Activated T-cell treated with anti-CD3 and anti-CD28 coated beads, Interleukin-2, amount 50 U/mL, for 24 hours (primary cell): ENCODE measurements at regions not wholly inside any gene's neighbourhood (a gene's known extent, or its start where the extent isn't known, plus 50 kb on each side); places are given as distances from the start of the nearest gene placed in this dataset.

Experiments
- DNase-seq: peaks from one replicate; pipeline ENCODE4 v3.0.0-alpha.2; 2020
- H3K27ac Mint-ChIP-seq: 2 replicates; pipeline ENCODE4 v1.8.0; 2020; ENCODE audit warnings: mild to moderate bottlenecking, mixed read lengths
- H3K27me3 Mint-ChIP-seq: 2 replicates; pipeline ENCODE4 v1.8.0; 2020; ENCODE audit warnings: mixed read lengths
- H3K36me3 Mint-ChIP-seq: 2 replicates; pipeline ENCODE4 v1.8.0; 2020; ENCODE audit warnings: low read depth, mixed read lengths
- H3K4me1 Mint-ChIP-seq: 2 replicates; pipeline ENCODE4 v1.8.0; 2020; ENCODE audit warnings: low read depth, mixed read lengths
- H3K4me3 Mint-ChIP-seq: 2 replicates; pipeline ENCODE4 v1.8.0; 2020; ENCODE audit warnings: mild to moderate bottlenecking, moderate library complexity, mixed read lengths
- H3K9me3 Mint-ChIP-seq: 2 replicates; pipeline ENCODE4 v1.8.0; 2020; ENCODE audit warnings: mixed read lengths

- Mint-ChIP-seq H3K9me3 (peaks cover 3% of the 10 kb centered on the region), H3K36me3 (no peaks in the 10 kb centered on the region), H3K4me1 (no peaks in the 10 kb centered on the region), H3K27me3 (no peaks in the 10 kb centered on the region), H3K27ac (no peak overlapping the region), H3K4me3 (no peak overlapping the region)
- DNase-seq = no peak
Observed at GRCh38 chr10:56599201-56599600, 238.1 kb upstream of the ZWINT start.

DNA sequence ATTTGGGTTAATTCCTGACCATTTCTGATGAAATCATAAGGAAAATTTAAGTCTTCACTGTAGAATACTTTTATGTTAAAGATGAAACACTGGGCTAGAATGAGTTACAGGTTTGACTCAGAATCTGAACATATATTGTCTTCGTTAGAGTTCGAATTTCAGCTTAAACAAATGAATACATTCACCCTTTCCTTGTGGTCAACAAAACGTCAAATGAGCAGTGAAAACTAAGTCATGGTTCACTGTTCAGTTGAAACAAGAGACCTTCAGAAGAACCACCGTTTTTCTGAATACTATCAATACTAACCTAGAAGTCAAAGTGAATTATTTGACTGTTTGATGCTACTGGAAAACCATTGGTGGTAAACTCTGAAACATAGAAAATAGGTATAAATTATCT is 235.2 kb upstream of the ZWINT start:
- no peaks in the 10 kb centered on the region for H3K27me3 Mint-ChIP-seq
- DNase-seq = no peak
- H3K9me3 Mint-ChIP-seq = peaks cover 3% of the 10 kb centered on the region
- no peaks in the 10 kb centered on the region for H3K36me3 Mint-ChIP-seq
- H3K4me3 Mint-ChIP-seq = no peak overlapping the region
- no peak overlapping the region for H3K27ac Mint-ChIP-seq
- no peaks in the 10 kb centered on the region for H3K4me1 Mint-ChIP-seq

- peaks cover 3% of the 10 kb centered on the region for H3K9me3 Mint-ChIP-seq
- H3K4me3 Mint-ChIP-seq = no peak overlapping the region
- H3K36me3 Mint-ChIP-seq = no peaks in the 10 kb centered on the region
- no peaks in the 10 kb centered on the region for H3K4me1 Mint-ChIP-seq
- H3K27me3 Mint-ChIP-seq = no peaks in the 10 kb centered on the region
- DNase-seq = no peak
- H3K27ac Mint-ChIP-seq = no peak overlapping the region
Observed at GRCh38 chr10:56593120-56593519, 232.1 kb upstream of the ZWINT start.

GRCh38 chr10:56586461-56586891 is 225.4 kb upstream of the ZWINT start:
- no peak for DNase-seq
- Mint-ChIP-seq H3K27ac (no peak overlapping the region), H3K9me3 (no peaks in the 10 kb centered on the region), H3K27me3 (no peaks in the 10 kb centered on the region), H3K4me3 (no peak overlapping the region), H3K36me3 (no peaks in the 10 kb centered on the region), H3K4me1 (no peaks in the 10 kb centered on the region)

DNA sequence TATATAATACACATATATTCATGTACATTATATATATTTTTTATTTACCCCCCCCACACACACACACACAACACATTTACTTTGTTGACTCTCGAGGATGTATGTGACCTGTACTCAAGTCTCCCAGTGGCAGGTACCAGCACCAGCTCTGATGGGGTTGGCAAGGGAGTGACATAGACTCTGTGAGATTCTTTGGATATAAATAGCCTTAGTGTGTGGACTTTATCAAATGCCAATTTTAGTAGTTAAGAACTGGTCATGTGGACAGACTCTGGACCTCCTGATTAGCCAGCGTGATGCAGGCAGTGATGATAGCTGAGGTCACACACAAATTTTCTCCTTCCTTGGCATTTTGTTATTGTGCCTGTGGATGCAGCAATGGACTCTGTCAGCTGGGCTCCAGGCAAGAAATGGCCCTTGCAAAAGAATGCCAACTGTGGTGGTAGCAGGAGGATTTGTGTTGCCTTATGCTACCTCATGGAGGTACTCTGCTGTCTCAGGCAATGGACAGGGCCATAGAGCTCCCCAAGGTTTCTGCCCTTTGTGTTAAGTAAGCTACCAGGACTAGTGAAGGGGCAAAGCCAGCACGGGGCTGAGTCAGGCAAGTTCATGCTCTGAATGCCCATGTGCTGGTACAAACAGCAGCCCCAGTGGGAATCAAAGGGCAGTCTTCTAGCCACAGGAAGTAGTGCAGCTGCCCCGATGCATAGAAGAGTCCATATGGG is 224.6 kb upstream of the ZWINT start:
- DNase-seq = no peak
- Mint-ChIP-seq H3K4me1 (no peaks in the 10 kb centered on the region), H3K27ac (no peak overlapping the region), H3K4me3 (no peak overlapping the region), H3K27me3 (no peaks in the 10 kb centered on the region), H3K36me3 (no peaks in the 10 kb centered on the region), H3K9me3 (no peaks in the 10 kb centered on the region)

DNA sequence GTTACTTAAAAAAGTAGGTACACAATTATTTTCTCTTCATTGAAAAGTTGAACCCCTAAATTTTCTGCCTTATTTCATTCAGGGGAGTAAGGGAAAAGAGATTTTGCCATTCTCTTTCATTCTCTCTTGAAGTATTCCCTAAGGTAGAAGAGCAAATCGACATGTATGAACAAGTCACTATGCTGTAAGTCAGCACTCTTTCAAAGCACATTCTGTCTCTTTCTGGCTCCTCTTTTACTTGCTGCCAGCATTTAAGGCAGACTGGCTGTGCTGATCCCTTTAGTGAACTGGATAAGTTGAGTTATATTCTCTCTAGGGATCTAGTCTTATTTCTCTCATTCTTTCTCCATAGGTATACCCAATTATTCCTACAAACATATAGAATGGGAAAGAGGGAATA is 222.3 kb upstream of the ZWINT start:
- DNase-seq = no peak
- Mint-ChIP-seq H3K4me1 (no peaks in the 10 kb centered on the region), H3K27me3 (no peaks in the 10 kb centered on the region), H3K4me3 (no peak overlapping the region), H3K9me3 (peaks cover 2% of the 10 kb centered on the region), H3K36me3 (no peaks in the 10 kb centered on the region), H3K27ac (no peak overlapping the region)

- Mint-ChIP-seq H3K9me3 (peaks cover 14% of the 10 kb centered on the region), H3K4me3 (no peak overlapping the region), H3K27me3 (no peaks in the 10 kb centered on the region), H3K4me1 (no peaks in the 10 kb centered on the region), H3K36me3 (no peaks in the 10 kb centered on the region), H3K27ac (no peak overlapping the region)
- no peak for DNase-seq
Observed at GRCh38 chr10:56567580-56567979, 206.5 kb upstream of the ZWINT start.

DNA sequence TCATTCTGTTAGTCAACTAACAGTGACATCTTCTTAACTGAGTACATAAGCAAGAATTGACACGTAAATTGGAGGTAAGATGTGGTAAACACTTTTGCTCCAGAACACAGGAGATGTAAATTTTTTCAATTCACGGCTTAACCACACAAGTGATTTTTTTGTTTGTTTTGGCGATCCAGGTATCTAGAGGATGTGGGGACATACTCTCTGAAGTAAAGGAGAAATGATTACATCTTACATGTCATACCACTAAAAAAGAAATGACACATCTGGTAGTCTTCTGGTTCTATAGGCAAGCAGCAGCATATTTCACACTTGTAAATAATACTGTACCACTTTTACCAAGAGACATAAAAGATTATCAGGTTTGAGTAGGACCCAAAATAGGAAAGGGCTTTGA is 200.3 kb upstream of the ZWINT start:
- Mint-ChIP-seq H3K27me3 (no peaks in the 10 kb centered on the region), H3K36me3 (no peaks in the 10 kb centered on the region), H3K9me3 (peaks cover 4% of the 10 kb centered on the region), H3K4me1 (no peaks in the 10 kb centered on the region), H3K4me3 (no peak overlapping the region), H3K27ac (no peak overlapping the region)
- DNase-seq = no peak

DNA sequence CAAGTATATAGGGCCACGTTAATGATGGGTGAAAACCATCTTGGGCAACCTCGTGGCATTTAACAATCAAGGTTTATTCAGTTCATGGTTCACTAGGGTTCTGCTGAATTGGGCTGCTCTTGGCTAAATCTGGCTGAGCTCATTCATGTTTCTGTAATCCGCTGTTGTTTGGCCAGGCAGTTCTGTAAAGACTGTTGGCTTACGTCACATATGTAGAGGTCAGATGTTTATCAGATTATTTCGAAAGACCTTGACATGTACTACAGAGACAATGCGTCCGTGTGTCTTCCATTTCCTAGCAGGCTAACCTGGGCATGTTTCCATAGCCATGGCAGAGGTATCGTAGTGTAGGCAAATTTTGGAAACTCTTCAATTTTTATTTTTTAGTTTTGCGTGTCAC is 190.0 kb upstream of the ZWINT start:
- DNase-seq = no peak
- Mint-ChIP-seq H3K36me3 (no peaks in the 10 kb centered on the region), H3K4me1 (no peaks in the 10 kb centered on the region), H3K27me3 (no peaks in the 10 kb centered on the region), H3K27ac (no peak overlapping the region), H3K9me3 (peaks cover 20% of the 10 kb centered on the region), H3K4me3 (no peak overlapping the region)

GRCh38 chr10:56547163-56547562 is 186.1 kb upstream of the ZWINT start:
- Mint-ChIP-seq H3K4me3 (no peak overlapping the region), H3K27ac (no peak overlapping the region), H3K36me3 (no peaks in the 10 kb centered on the region), H3K27me3 (no peaks in the 10 kb centered on the region), H3K4me1 (no peaks in the 10 kb centered on the region), H3K9me3 (peaks cover 12% of the 10 kb centered on the region)
- no peak for DNase-seq

DNA sequence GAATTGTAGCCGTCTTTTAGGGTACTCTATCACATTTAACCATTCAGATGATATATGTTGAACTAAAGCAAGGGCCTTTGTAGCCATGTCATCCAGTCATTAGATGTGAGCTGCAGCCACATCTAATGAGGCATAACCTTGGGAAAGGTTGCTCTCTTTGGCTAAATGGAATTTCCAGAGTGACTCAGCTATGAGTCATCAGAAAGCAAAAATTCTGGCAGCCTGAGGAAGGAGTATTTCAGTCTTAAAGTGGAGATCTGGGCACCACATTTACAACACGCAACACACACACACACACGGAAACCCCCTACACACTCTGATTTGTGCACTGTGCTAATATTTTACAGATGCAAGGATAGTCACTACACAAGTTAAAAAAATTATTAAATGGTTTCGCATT is 176.9 kb upstream of the ZWINT start:
- Mint-ChIP-seq H3K4me3 (no peak overlapping the region), H3K4me1 (no peaks in the 10 kb centered on the region), H3K36me3 (no peaks in the 10 kb centered on the region), H3K27ac (no peak overlapping the region), H3K9me3 (no peaks in the 10 kb centered on the region), H3K27me3 (no peaks in the 10 kb centered on the region)
- no peak for DNase-seq

DNA sequence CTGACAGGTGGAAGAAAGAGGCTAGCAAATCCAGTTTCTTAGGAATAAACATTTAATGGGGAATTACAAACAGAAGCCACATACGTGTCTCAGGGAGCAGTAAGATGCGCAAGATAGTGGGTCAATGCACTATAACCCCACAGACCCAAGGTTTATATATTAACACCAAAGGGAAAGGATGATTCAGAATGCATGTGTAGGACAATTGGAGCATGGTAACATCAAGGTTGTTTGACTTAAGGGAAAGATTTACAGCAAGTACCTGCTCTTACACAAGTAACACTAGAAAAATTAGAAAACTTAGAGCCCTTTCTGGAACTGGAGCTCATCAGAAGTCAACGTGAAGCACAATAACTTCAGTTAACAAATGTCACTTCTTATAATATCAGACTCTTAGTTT is 161.1 kb upstream of the ZWINT start:
- H3K9me3 Mint-ChIP-seq = peaks cover 11% of the 10 kb centered on the region
- H3K4me1 Mint-ChIP-seq = no peaks in the 10 kb centered on the region
- H3K27ac Mint-ChIP-seq = no peak overlapping the region
- H3K36me3 Mint-ChIP-seq = no peaks in the 10 kb centered on the region
- no peaks in the 10 kb centered on the region for H3K27me3 Mint-ChIP-seq
- no peak overlapping the region for H3K4me3 Mint-ChIP-seq
- no peak for DNase-seq

- DNase-seq = no peak
- peaks cover 2% of the 10 kb centered on the region for H3K9me3 Mint-ChIP-seq
Observed at GRCh38 chr10:56508562-56508961, 147.5 kb upstream of the ZWINT start.

DNA sequence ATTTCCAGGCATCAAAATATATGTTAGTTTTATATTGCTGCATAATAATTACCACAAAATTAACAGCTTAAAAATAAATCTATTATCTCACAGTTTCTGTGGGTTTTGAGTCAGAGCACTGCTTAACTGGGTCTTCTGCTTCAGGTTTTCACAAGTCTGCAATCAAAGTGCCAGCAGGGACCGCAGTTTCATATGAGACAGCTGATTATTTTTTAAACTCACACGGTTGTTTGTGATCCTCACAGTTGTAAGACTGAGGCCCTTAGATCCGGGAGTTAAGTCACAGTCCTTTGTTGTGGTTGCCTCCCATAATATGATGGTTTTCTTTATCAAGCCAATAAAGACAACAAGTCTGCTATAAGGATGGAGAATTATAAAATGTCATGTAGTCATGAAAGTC is 146.0 kb upstream of the ZWINT start:
- Mint-ChIP-seq H3K36me3 (no peaks in the 10 kb centered on the region), H3K4me3 (no peak overlapping the region)

More at GRCh38 chr10:56508562-56508961, 147.5 kb upstream of the ZWINT start:
- no peaks in the 10 kb centered on the region for H3K4me1 Mint-ChIP-seq
- no peaks in the 10 kb centered on the region for H3K36me3 Mint-ChIP-seq
- H3K27me3 Mint-ChIP-seq = no peaks in the 10 kb centered on the region
- no peak overlapping the region for H3K27ac Mint-ChIP-seq
- H3K4me3 Mint-ChIP-seq = no peak overlapping the region

GRCh38 chr10:56505555-56505954 is 144.5 kb upstream of the ZWINT start:
- Mint-ChIP-seq H3K9me3 (peaks cover 2% of the 10 kb centered on the region), H3K36me3 (no peaks in the 10 kb centered on the region), H3K4me1 (no peaks in the 10 kb centered on the region), H3K27ac (no peak overlapping the region), H3K27me3 (no peaks in the 10 kb centered on the region), H3K4me3 (no peak overlapping the region)
- no peak for DNase-seq

More for the DNA sequence above, 146.0 kb upstream of the ZWINT start:
- Mint-ChIP-seq H3K27me3 (no peaks in the 10 kb centered on the region), H3K4me1 (no peaks in the 10 kb centered on the region), H3K27ac (no peak overlapping the region), H3K9me3 (peaks cover 2% of the 10 kb centered on the region)
- DNase-seq = no peak

DNA sequence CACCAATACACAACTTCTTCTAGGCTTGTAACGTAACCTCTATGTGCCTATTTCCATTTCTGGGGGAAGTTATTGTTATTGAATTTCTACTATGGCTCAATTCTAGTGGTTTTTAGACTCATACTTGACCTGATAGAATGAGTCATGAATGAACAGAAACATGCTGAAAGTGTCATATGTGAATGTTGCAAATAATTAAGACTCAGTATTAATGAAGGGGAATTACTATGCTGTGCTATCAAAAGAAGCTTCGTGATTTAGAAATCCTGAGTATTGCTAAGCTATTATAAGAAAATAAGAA is 135.1 kb upstream of the ZWINT start:
- H3K27ac Mint-ChIP-seq = no peak overlapping the region
- no peak for DNase-seq
- H3K4me1 Mint-ChIP-seq = no peaks in the 10 kb centered on the region
- no peak overlapping the region for H3K4me3 Mint-ChIP-seq
- peaks cover 5% of the 10 kb centered on the region for H3K9me3 Mint-ChIP-seq
- H3K36me3 Mint-ChIP-seq = no peaks in the 10 kb centered on the region
- no peaks in the 10 kb centered on the region for H3K27me3 Mint-ChIP-seq
